Gastrocnemius medialis (tissue), 4 donors: ENCODE measurements at regions not wholly inside any gene's neighbourhood (a gene's known extent, or its start where the extent isn't known, plus 50 kb on each side); places are given as distances from the start of the nearest gene placed in this dataset.

ENCODE experiments used
- ATAC-seq, 2 donors: fragments of 150-250 bp; one replicate each; pipeline ENCODE4 v1.9.1; 2016
- DNase-seq, 2 donors: peaks; one replicate each; pipeline ENCODE4 v3.0.0-alpha.2; 2019
- H3K27ac ChIP-seq, 4 donors: fragments of 200-600 bp; sonication (generic); 1 replicate in 1 of 4; 2 replicates in 3 of 4; pipeline ENCODE4 v1.5.1; 2016 to 2018; ENCODE audit warnings: mild to moderate bottlenecking in 2 of 4, moderate library complexity in 1 of 4
- H3K27me3 ChIP-seq, 3 donors: fragments of 200-600 bp; sonication (generic) in 2 of 3; 1 replicate in 1 of 3; 2 replicates in 2 of 3; pipeline versions ENCODE4 v1.5.1 to v1.6.0; 2016 to 2019; ENCODE audit warnings: mild to moderate bottlenecking in 1 of 3, moderate library complexity in 1 of 3
- H3K36me3 ChIP-seq, 2 donors: fragments of 200-600 bp; sonication (generic) in 1 of 2; one replicate each; pipeline ENCODE4 v1.5.1; 2017 to 2018
- H3K4me1 ChIP-seq, 2 donors: fragments of 200-600 bp; sonication (generic) in 1 of 2; one replicate each; pipeline ENCODE4 v1.5.1; 2016 to 2017; ENCODE audit warnings: mild to moderate bottlenecking in 2 of 2
- H3K4me3 ChIP-seq, 4 donors: fragments of 200-600 bp; sonication (generic) in 3 of 4; 1 replicate in 1 of 4; 2 replicates in 3 of 4; pipeline ENCODE4 v1.5.1; 2016 to 2019; ENCODE audit warnings: mild to moderate bottlenecking in 2 of 4
- H3K9me3 ChIP-seq, 3 donors: fragments of 200-600 bp; sonication (generic) in 2 of 3; 1 replicate in 1 of 3; 2 replicates in 2 of 3; pipeline ENCODE4 v1.5.1; 2016 to 2019
- CTCF ChIP-seq, 5 experiments: fragments of 450-650 bp in 3 of 5; fragments of 200-600 bp in 2 of 5; sonication (generic) in 2 of 5; IDR thresholded peaks in 4 of 5; conservative IDR thresholded peaks in 1 of 5; 1 replicate in 4 of 5; 2 replicates in 1 of 5; pipeline ENCODE4 v1.5.1; 2016 to 2019; ENCODE audit warnings: antibody characterized with exemption in 5 of 5, mild to moderate bottlenecking in 3 of 5, moderate library complexity in 3 of 5
- POLR2A ChIP-seq, 2 donors: fragments of 450-650 bp; IDR thresholded peaks; one replicate each; pipeline ENCODE4 v1.6.1; 2017; ENCODE audit warnings: antibody characterized with exemption in 2 of 2, mild to moderate bottlenecking in 2 of 2, moderate library complexity in 2 of 2
- in situ Hi-C, 4 donors: fragments of 200-750 bp; cut with MboI; loops; one replicate each; pipeline versions ENCODE4 v1.15.0 to v1.8.0; 2017; ENCODE audit warnings: low sequenced_read_pairs in 4 of 4
- intact Hi-C: fragments of 100-400 bp; cut with DNase I; formaldehyde crosslinking; loops from one replicate; pipeline ENCODE4 v1.15.1; 2023; ENCODE audit warnings: low total_unique reads

DNA sequence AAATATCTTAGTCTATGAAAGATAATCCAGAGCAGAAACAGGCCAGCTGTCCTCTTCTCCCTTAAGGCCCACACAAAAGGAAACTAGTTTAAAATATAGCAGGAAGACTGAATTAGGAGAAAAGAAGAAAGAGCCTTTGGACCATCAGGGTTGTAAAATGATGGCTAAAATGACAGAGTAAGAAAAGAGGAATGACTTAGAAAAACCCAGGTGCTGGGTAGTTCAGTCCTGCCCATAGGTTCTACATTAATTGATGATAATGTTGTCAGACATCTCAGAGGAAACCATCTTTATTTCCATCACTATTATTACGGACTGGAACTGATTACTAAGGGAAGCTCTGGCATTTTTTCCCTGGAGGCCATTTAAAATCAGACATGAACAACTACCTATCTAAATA, 142.8 kb upstream of the STT3B start:
- Histone ChIP-seq H3K4me1 (no peaks in the 10 kb centered on the region), H3K4me3 (no peak overlapping the region), H3K27me3 (no peaks in the 10 kb centered on the region), H3K9me3 (no peaks in the 10 kb centered on the region), H3K36me3 (no peaks in the 10 kb centered on the region), H3K27ac (no peak overlapping the region)
- ATAC-seq, result no peak
- DNase-seq, result no peak
- TF ChIP-seq CTCF (IDR thresholded peaks at IDR 0.05 in 4 of 5, conservative IDR thresholded peaks at IDR 0.05 in 1 of 5), result no peak
- TF ChIP-seq POLR2A (IDR thresholded peaks at IDR 0.05), result no peak
- intact Hi-C loops (no loop called here), in situ Hi-C loops (no loop called here)

DNA sequence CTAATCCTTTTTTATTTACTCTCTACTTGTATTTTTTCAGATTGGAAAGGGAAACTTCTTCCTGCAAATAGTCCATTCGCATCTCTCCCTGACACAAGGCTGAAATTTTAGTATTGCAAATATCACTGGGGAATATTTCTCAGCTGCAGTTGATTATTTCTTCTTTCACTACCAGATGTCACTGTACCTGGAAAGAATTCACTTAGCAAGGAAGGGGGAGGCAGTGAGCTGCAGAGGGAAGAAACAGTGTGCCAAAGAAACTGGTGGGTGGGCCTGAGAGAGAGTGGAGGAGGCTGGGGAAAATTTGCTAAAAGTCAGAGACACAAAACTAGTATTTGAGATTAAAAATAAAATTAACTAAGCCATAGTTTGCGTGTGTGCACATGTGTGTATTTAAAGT, 142.3 kb upstream of the STT3B start:
- Histone ChIP-seq H3K27ac (no peak overlapping the region), H3K4me3 (no peak overlapping the region), H3K36me3 (no peaks in the 10 kb centered on the region), H3K4me1 (no peaks in the 10 kb centered on the region), H3K9me3 (no peaks in the 10 kb centered on the region), H3K27me3 (no peaks in the 10 kb centered on the region)
- ATAC-seq (no peak), DNase-seq (no peak)
- intact Hi-C loops, result no loop called here
- in situ Hi-C loops, result no loop called here
- TF ChIP-seq CTCF (IDR thresholded peaks at IDR 0.05 in 4 of 5, conservative IDR thresholded peaks at IDR 0.05 in 1 of 5) (no peak), POLR2A (IDR thresholded peaks at IDR 0.05) (no peak)

DNA sequence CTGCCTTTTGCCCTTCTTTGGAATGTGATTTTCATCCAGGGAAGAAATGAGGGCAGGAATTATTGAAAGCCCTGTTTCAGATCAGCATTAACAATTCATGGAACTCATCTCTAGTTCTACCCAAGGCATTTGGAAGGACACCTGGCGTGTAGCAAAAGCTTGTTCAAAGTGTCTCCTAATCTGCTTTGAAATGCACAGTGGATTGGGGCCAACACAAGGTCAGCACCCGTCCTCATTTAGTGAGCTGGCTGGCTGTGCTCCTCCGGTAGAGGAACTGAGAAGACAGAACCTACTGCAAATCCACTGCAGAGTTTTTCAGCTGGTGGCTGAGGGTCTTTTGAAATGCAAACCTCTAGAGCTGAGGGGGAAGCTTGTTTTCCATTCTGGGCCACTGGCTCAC, 141.6 kb upstream of the STT3B start:
- no peak for ATAC-seq
- Histone ChIP-seq H3K27ac (no peak overlapping the region), H3K9me3 (no peaks in the 10 kb centered on the region), H3K36me3 (no peaks in the 10 kb centered on the region), H3K27me3 (no peaks in the 10 kb centered on the region), H3K4me3 (no peak overlapping the region), H3K4me1 (no peaks in the 10 kb centered on the region)
- TF ChIP-seq POLR2A (IDR thresholded peaks at IDR 0.05), result no peak
- intact Hi-C loops, result no loop called here
- DNase-seq, result no peak
- in situ Hi-C loops, result no loop called here

DNA sequence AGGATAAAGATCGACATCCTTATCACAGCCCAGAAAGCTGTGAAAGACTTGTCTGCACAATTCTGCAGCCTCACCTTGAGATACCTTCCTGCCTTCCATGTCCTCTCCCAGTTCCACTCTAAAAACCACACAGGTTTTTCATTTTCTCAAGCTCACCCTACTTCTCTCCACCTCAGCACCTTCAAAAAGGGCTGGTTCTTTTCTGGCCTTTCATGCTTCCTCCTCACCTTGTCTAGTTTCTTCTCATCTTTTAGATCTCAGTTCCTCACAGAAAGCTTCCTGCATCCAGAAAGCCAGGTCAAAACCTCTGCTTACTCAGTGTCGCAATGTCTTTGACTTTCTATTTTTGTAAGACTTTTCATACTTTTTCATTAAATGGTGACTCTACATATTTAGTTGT, 140.2 kb upstream of the STT3B start:
- H3K9me3 ChIP-seq, result no peaks in the 10 kb centered on the region
- H3K4me1 ChIP-seq, result no peaks in the 10 kb centered on the region
- no peak overlapping the region for H3K4me3 ChIP-seq
- in situ Hi-C loops (no loop called here), intact Hi-C loops (no loop called here)
- TF ChIP-seq POLR2A (IDR thresholded peaks at IDR 0.05) (no peak), CTCF (IDR thresholded peaks at IDR 0.05 in 4 of 5, conservative IDR thresholded peaks at IDR 0.05 in 1 of 5) (no peak)
- H3K27me3 ChIP-seq, result no peaks in the 10 kb centered on the region
- H3K36me3 ChIP-seq, result no peaks in the 10 kb centered on the region
- DNase-seq (no peak), ATAC-seq (no peak)
- no peak overlapping the region for H3K27ac ChIP-seq

GRCh38 chr3:31399271-31399670, 133.5 kb upstream of the STT3B start:
- TF ChIP-seq POLR2A (IDR thresholded peaks at IDR 0.05), result no peak
- TF ChIP-seq CTCF (IDR thresholded peaks at IDR 0.05 in 4 of 5, conservative IDR thresholded peaks at IDR 0.05 in 1 of 5), result no peak
- no peaks in the 10 kb centered on the region for H3K4me1 ChIP-seq
- no peaks in the 10 kb centered on the region for H3K9me3 ChIP-seq
- intact Hi-C loops (no loop called here), in situ Hi-C loops (no loop called here)
- no peak overlapping the region for H3K27ac ChIP-seq
- H3K36me3 ChIP-seq, result no peaks in the 10 kb centered on the region
- ATAC-seq (no peak), DNase-seq (no peak)
- no peaks in the 10 kb centered on the region for H3K27me3 ChIP-seq
- H3K4me3 ChIP-seq, result no peak overlapping the region
